Endothelial cell of umbilical vein (primary cell): ENCODE measurements at regions not wholly inside any gene's neighbourhood (a gene's known extent, or its start where the extent isn't known, plus 50 kb on each side); places are given as distances from the start of the nearest gene placed in this dataset.

ENCODE experiments used
- BruUV-seq: library from RNA; stranded (reverse); fragments of 400-500 nt; replicated peaks from 2 replicates; lab custom pipeline; 2021; lab: Mats Ljungman, UMichigan
- CTCF ChIA-PET: fragments of 300-600, 350-600 bp; sonication (Branson Sonifier 250); formaldehyde crosslinking; loops from one replicate; lab custom pipeline; 2021; ENCODE audit warnings: antibody characterized with exemption, inconsistent platforms; lab: Charles Lee
- POLR2A ChIA-PET: fragments of 300-600, 350-600 bp; sonication (Branson Sonifier 250); formaldehyde crosslinking; loops from one replicate; lab custom pipeline; 2021; ENCODE audit warnings: antibody characterized with exemption, inconsistent platforms; lab: Charles Lee
- DNase-seq: peaks from one replicate; pipeline ENCODE4 v3.0.0-alpha.2; 2011; ENCODE audit warnings: low read depth, low spot score
- FAIRE-seq: peaks from 2 replicates; lab custom pipeline; 2011; peaks lifted over from hg19 to GRCh38; lab: Jason Lieb, UNC
- H2AFZ ChIP-seq: 2 replicates; pipeline ENCODE4 v1.6.0; 2012; ENCODE audit warnings: low read depth, low read length, control low read depth, inconsistent platforms
- H3K27ac ChIP-seq: 2 replicates; pipeline ENCODE4 v1.5.1; 2011; ENCODE audit warnings: low read depth, mild to moderate bottlenecking, control low read depth, low read length, moderate library complexity; ENCODE audit not compliant: insufficient read depth
- H3K27me3 ChIP-seq, 2 experiments: 2 replicates each; pipeline versions ENCODE4 v1.6.0 to v1.6.1; 2011; ENCODE audit warnings: low read length in 2 of 2, mixed read lengths in 1 of 2; ENCODE audit not compliant: control insufficient read depth in 2 of 2, insufficient read depth in 2 of 2
- H3K36me3 ChIP-seq, 2 experiments: 2 replicates in 1 of 2; 3 replicates in 1 of 2; pipeline ENCODE4 v1.5.1; 2011; ENCODE audit warnings: low read length in 2 of 2, mild to moderate bottlenecking in 1 of 2, moderate library complexity in 1 of 2; ENCODE audit not compliant: control insufficient read depth in 2 of 2, insufficient read depth in 2 of 2; ENCODE audit errors: extremely low read depth in 1 of 2
- H3K4me1 ChIP-seq: 3 replicates; pipeline ENCODE4 v1.5.1; 2011; ENCODE audit warnings: mild to moderate bottlenecking, low read length; ENCODE audit not compliant: control insufficient read depth, insufficient read depth; ENCODE audit errors: extremely low read depth
- H3K4me2 ChIP-seq: 2 replicates; pipeline ENCODE4 v1.6.1; 2011; ENCODE audit warnings: low read length, control low read depth, mixed read lengths; ENCODE audit not compliant: insufficient read depth
- H3K4me3 ChIP-seq, 3 experiments: fragments of 200-600 bp in 1 of 3; sonication (generic), shearing (Covaris generic) in 1 of 3; replicated peaks in 1 of 3; 2 replicates each; pipeline ENCODE4 v1.5.1; 2011 to 2016; ENCODE audit warnings: control low read depth in 3 of 3, low read length in 3 of 3, mild to moderate bottlenecking in 2 of 3, inconsistent platforms in 1 of 3, low read depth in 1 of 3, moderate library complexity in 1 of 3; ENCODE audit not compliant: insufficient read depth in 1 of 3
- H3K79me2 ChIP-seq: 2 replicates; pipeline ENCODE4 v1.6.0; 2012; ENCODE audit warnings: low read length, inconsistent platforms; ENCODE audit not compliant: control insufficient read depth, insufficient read depth
- H3K9ac ChIP-seq: replicated peaks from 2 replicates; pipeline ENCODE3; 2011; ENCODE audit warnings: low read length, control low read depth; ENCODE audit not compliant: insufficient read depth; ENCODE audit errors: extremely low read depth
- H3K9me1 ChIP-seq: replicated peaks from 3 replicates; pipeline ENCODE4 v1.6.0; 2011; ENCODE audit warnings: mild to moderate bottlenecking, low read length; ENCODE audit not compliant: control insufficient read depth, insufficient read depth; ENCODE audit errors: extremely low read depth
- H3K9me3 ChIP-seq: replicated peaks from 2 replicates; pipeline ENCODE4 v1.5.1; 2012; ENCODE audit warnings: low read length, inconsistent platforms; ENCODE audit not compliant: control insufficient read depth, insufficient read depth
- H4K20me1 ChIP-seq: replicated peaks from 2 replicates; pipeline ENCODE3; 2011; ENCODE audit warnings: mild to moderate bottlenecking, low read length; ENCODE audit not compliant: control insufficient read depth, insufficient read depth; ENCODE audit errors: extremely low read depth
- EZH2 ChIP-seq: IDR thresholded peaks from 2 replicates; pipeline ENCODE4 v1.6.1; 2012; ENCODE audit warnings: borderline replicate concordance, low read depth, mild to moderate bottlenecking, moderate library complexity, low read length, inconsistent platforms; ENCODE audit not compliant: severe bottlenecking
- FOS ChIP-seq: IDR thresholded peaks from 2 replicates; pipeline ENCODE4 v1.6.1; 2011; ENCODE audit warnings: mild to moderate bottlenecking, low read length, moderate library complexity, borderline replicate concordance; ENCODE audit not compliant: insufficient read depth
- GATA2 ChIP-seq: IDR thresholded peaks from 2 replicates; pipeline ENCODE4 v1.7.0; 2011; ENCODE audit warnings: low read depth, mild to moderate bottlenecking, moderate library complexity, mixed read lengths, low read length; ENCODE audit not compliant: insufficient read length, insufficient read depth
- JUN ChIP-seq: IDR thresholded peaks from 2 replicates; pipeline ENCODE4 v1.6.1; 2011; ENCODE audit warnings: borderline replicate concordance, low read depth; ENCODE audit not compliant: insufficient read length, insufficient read depth
- MAX ChIP-seq: IDR thresholded peaks from 2 replicates; pipeline ENCODE4 v1.6.1; 2011; ENCODE audit not compliant: insufficient read depth, insufficient read length
- MYC ChIP-seq: IDR thresholded peaks from one replicate; pipeline ENCODE4 v1.6.1; 2011; ENCODE audit warnings: mild to moderate bottlenecking, low read depth, low read length
- POLR2A ChIP-seq: IDR thresholded peaks from 2 replicates; pipeline ENCODE4 v1.6.1; 2012; ENCODE audit warnings: low read depth, mild to moderate bottlenecking, control low read depth, low read length
- POLR2AphosphoS5 ChIP-seq: IDR thresholded peaks from 2 replicates; pipeline ENCODE4 v1.6.1; 2012; ENCODE audit warnings: low read depth, mild to moderate bottlenecking, control low read depth, low read length, moderate library complexity; ENCODE audit not compliant: insufficient read depth
- dilution Hi-C: fragments of 300-500 bp; cut with MboI; formaldehyde crosslinking; loops from one replicate; pipeline ENCODE4 v1.15.0; 2019; ENCODE audit warnings: low sequenced_read_pairs; ENCODE audit not compliant: extremely low pct_ligation_motif_present
- intact Hi-C: fragments of 100-400 bp; cut with micrococcal nuclease; formaldehyde crosslinking; loops from one replicate; pipeline ENCODE4 v1.10.0; 2022
- TF ChIP-seq, protein P1 (sequence below), 2 donors: IDR thresholded peaks; 1 replicate in 1 of 2; 2 replicates in 1 of 2; pipeline ENCODE4 v1.5.1; 2011; ENCODE audit warnings: low read length in 2 of 2, mild to moderate bottlenecking in 2 of 2, moderate library complexity in 2 of 2, control low read depth in 1 of 2, inconsistent platforms in 1 of 2, low read depth in 1 of 2; ENCODE audit not compliant: insufficient read depth in 1 of 2; ENCODE audit errors: extremely low read depth in 1 of 2

GRCh38 chr2:238978497-238978896 is 130.6 kb downstream of the TWIST2 start:
- TF ChIP-seq MYC (no peak), FOS (no peak), POLR2A (no peak), MAX (no peak), EZH2 (no peak)
- CTCF ChIA-PET, result no interaction called here

GRCh38 chr2:238979636-238980035 is 131.8 kb downstream of the TWIST2 start:
- no peak for FAIRE-seq
- dilution Hi-C loops, result no loop called here
- Histone ChIP-seq H3K79me2 (no peaks in the 10 kb centered on the region), H3K27me3 (no peaks in the 10 kb centered on the region), H3K9ac (no peak overlapping the region), H4K20me1 (no peaks in the 10 kb centered on the region), H3K9me1 (no peaks in the 10 kb centered on the region), H3K4me1 (peaks cover 5% of the 10 kb centered on the region), H2AFZ (no peak overlapping the region), H3K9me3 (no peaks in the 10 kb centered on the region), H3K4me3 (no peak overlapping the region), H3K36me3 (no peaks in the 10 kb centered on the region), H3K4me2 (no peak overlapping the region), H3K27ac (no peak overlapping the region)
- no peak for TF ChIP-seq POLR2AphosphoS5
- no peak for TF ChIP-seq MAX
- no peak for TF ChIP-seq GATA2
- no peak for TF ChIP-seq EZH2
- TF ChIP-seq, protein P1, sequence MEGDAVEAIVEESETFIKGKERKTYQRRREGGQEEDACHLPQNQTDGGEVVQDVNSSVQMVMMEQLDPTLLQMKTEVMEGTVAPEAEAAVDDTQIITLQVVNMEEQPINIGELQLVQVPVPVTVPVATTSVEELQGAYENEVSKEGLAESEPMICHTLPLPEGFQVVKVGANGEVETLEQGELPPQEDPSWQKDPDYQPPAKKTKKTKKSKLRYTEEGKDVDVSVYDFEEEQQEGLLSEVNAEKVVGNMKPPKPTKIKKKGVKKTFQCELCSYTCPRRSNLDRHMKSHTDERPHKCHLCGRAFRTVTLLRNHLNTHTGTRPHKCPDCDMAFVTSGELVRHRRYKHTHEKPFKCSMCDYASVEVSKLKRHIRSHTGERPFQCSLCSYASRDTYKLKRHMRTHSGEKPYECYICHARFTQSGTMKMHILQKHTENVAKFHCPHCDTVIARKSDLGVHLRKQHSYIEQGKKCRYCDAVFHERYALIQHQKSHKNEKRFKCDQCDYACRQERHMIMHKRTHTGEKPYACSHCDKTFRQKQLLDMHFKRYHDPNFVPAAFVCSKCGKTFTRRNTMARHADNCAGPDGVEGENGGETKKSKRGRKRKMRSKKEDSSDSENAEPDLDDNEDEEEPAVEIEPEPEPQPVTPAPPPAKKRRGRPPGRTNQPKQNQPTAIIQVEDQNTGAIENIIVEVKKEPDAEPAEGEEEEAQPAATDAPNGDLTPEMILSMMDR (IDR thresholded peaks at IDR 0.05; ENCODE audit: extremely low read depth in 1 of 2, insufficient read depth in 1 of 2, low read depth in 1 of 2, low read length in 2 of 2), result no peak
- TF ChIP-seq MYC, result no peak
- no peak for TF ChIP-seq POLR2A
- no peak for TF ChIP-seq FOS
- no peak for TF ChIP-seq JUN
- CTCF ChIA-PET, result no interaction called here
- intact Hi-C loops, result no loop called here
- no TSS peak for BruUV-seq
- POLR2A ChIA-PET, result no interaction called here
- DNase-seq, result no peak

More at GRCh38 chr2:238978497-238978896, 130.6 kb downstream of the TWIST2 start:
- FAIRE-seq, result no peak
- POLR2A ChIA-PET, result no interaction called here
- H3K27me3 ChIP-seq, result no peaks in the 10 kb centered on the region
- no peak overlapping the region for H3K9ac ChIP-seq
- no peaks in the 10 kb centered on the region for H3K9me3 ChIP-seq
- intact Hi-C loops (no loop called here), dilution Hi-C loops (no loop called here)
- H3K27ac ChIP-seq, result no peak overlapping the region
- no peaks in the 10 kb centered on the region for H4K20me1 ChIP-seq
- H3K4me1 ChIP-seq, result peaks cover 16% of the 10 kb centered on the region
- no TSS peak for BruUV-seq
- DNase-seq, result no peak
- no peaks in the 10 kb centered on the region for H3K9me1 ChIP-seq
- no peak overlapping the region for H3K4me3 ChIP-seq
- no peaks in the 10 kb centered on the region for H3K79me2 ChIP-seq
- no peak overlapping the region for H2AFZ ChIP-seq
- H3K36me3 ChIP-seq, result no peaks in the 10 kb centered on the region
- no peak overlapping the region for H3K4me2 ChIP-seq
